ENCODE measurements at regions not wholly inside any gene's neighbourhood (a gene's known extent, or its start where the extent isn't known, plus 50 kb on each side); places are given as distances from the start of the nearest gene placed in this dataset.

DNA sequence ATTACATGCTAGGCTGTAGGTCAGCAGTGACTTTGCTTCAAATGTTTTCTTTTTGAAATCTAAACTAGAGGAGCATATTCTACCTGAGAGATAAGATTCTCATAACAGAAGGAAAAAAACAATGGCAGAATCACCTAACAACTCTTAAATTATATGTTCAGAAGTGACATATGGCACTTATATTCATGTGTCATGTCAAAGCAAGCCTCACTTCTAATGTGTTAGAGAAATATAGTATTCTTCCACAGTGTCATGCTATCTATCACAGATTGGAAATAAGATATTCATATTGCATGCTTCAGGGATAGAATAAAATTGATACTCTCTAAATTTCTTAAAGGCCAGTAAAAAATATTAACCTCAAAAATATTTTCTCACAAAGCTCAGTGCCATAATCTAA, 874.6 kb upstream of the PRMT6 start:
- TF ChIP-seq, protein P1, sequence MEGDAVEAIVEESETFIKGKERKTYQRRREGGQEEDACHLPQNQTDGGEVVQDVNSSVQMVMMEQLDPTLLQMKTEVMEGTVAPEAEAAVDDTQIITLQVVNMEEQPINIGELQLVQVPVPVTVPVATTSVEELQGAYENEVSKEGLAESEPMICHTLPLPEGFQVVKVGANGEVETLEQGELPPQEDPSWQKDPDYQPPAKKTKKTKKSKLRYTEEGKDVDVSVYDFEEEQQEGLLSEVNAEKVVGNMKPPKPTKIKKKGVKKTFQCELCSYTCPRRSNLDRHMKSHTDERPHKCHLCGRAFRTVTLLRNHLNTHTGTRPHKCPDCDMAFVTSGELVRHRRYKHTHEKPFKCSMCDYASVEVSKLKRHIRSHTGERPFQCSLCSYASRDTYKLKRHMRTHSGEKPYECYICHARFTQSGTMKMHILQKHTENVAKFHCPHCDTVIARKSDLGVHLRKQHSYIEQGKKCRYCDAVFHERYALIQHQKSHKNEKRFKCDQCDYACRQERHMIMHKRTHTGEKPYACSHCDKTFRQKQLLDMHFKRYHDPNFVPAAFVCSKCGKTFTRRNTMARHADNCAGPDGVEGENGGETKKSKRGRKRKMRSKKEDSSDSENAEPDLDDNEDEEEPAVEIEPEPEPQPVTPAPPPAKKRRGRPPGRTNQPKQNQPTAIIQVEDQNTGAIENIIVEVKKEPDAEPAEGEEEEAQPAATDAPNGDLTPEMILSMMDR (IDR thresholded peaks at IDR 0.05): no peak
- TF ChIP-seq POLR2A (IDR thresholded peaks at IDR 0.05) (no peak), POLR2AphosphoS5 (IDR thresholded peaks at IDR 0.05) (no peak)
